Activated T-helper 2 cell treated with anti-CD3 and anti-CD28 coated beads, Interferon-gamma antibody, Interleukin-2, Interleukin-4, amounts not matched to agents 10 μg/mL and 5 μg/mL and 100 μg/mL, durations not matched to agents 14 hours and 24 hours and 36 hours (primary cell): ENCODE measurements at regions not wholly inside any gene's neighbourhood (a gene's known extent, or its start where the extent isn't known, plus 50 kb on each side); places are given as distances from the start of the nearest gene placed in this dataset.

Experiments
- DNase-seq: peaks from one replicate; pipeline ENCODE4 v3.0.0; 2021; ENCODE audit warnings: low spot score
- H3K27ac Mint-ChIP-seq: one replicate; pipeline ENCODE4 v1.8.0; 2021; ENCODE audit warnings: mixed read lengths
- H3K27me3 Mint-ChIP-seq: one replicate; pipeline ENCODE4 v1.8.0; 2021; ENCODE audit warnings: low read depth, mixed read lengths
- H3K36me3 Mint-ChIP-seq: one replicate; pipeline ENCODE4 v1.8.0; 2021; ENCODE audit warnings: low read depth, mixed read lengths
- H3K4me1 Mint-ChIP-seq: one replicate; pipeline ENCODE4 v1.8.0; 2021; ENCODE audit warnings: low read depth, mixed read lengths
- H3K4me3 Mint-ChIP-seq: one replicate; pipeline ENCODE4 v1.8.0; 2021; ENCODE audit warnings: low read depth, mild to moderate bottlenecking, moderate library complexity, mixed read lengths
- H3K9me3 Mint-ChIP-seq: one replicate; pipeline ENCODE4 v1.8.0; 2021; ENCODE audit warnings: mixed read lengths
- intact Hi-C: fragments of 100-400 bp; cut with micrococcal nuclease; formaldehyde crosslinking; loops from one replicate; pipeline ENCODE4 v1.15.1; 2023

DNA sequence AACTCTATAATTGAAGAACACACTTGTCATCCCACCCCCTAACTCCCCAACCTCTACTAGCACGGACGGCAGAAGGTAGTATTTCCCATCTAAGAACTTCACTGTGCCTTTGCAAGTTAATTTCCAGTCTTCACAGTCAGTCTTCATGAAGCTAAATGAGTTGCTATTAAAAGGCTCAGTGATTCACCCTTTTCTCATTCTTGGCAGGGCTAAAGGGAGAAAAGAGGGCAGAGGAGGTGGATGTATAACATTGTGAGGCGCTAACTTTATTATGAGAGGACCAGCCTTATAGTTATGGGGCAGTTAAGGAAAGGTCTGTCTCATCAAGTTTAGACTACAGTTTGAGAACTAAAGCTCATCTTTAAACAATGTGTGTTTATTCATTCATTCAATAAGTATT is 161.0 kb upstream of the S100G start:
- peaks cover 7% of the 10 kb centered on the region for H3K4me1 Mint-ChIP-seq
- intact Hi-C loops, result no loop called here
- H3K27ac Mint-ChIP-seq, result no peak overlapping the region
- H3K4me3 Mint-ChIP-seq, result no peak overlapping the region
- H3K27me3 Mint-ChIP-seq, result no peaks in the 10 kb centered on the region
- DNase-seq, result no peak
- no peaks in the 10 kb centered on the region for H3K9me3 Mint-ChIP-seq
- no peaks in the 10 kb centered on the region for H3K36me3 Mint-ChIP-seq

DNA sequence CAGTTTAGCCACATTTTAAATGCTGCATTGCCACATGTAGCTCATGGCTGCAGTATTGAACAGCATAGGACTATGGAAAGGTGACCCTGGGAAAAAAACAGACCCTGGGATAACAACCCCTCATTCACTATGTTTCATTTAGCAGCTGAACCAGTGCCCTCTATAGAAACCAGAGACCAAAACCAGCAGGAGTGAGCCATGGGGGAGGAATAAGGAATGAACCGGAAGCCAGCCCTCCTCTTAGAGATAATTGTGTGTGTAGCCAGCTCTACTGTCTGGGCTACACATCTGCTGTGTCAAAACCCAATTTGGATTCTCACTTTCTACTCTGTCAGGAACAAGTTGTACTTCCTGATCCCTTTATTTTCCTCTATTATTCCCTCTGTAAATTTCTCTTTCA is 158.5 kb upstream of the S100G start:
- H3K27ac Mint-ChIP-seq, result no peak overlapping the region
- H3K9me3 Mint-ChIP-seq, result no peaks in the 10 kb centered on the region
- DNase-seq, result no peak
- no peaks in the 10 kb centered on the region for H3K27me3 Mint-ChIP-seq
- intact Hi-C loops, result no loop called here
- H3K36me3 Mint-ChIP-seq, result no peaks in the 10 kb centered on the region
- no peak overlapping the region for H3K4me3 Mint-ChIP-seq
- no peaks in the 10 kb centered on the region for H3K4me1 Mint-ChIP-seq

DNA sequence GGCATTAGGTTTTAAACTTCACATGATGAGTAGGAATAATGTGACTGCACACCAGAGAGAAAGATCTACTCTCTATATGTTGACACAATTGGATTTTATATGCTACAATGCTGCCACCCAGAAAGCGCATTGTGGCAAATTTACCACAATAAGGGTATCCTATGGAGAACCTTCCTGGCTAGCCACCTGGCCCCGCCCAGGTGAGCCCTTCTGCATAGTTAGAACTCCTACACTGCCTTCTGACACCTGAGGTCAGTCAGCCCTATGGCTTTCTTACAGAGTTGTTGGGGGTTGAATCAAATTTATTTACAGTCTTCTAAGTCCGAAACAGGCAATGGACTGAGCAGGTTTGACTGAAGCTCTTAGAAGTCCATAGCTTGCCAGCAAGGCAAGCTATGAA is 153.8 kb upstream of the S100G start:
- no peaks in the 10 kb centered on the region for H3K9me3 Mint-ChIP-seq
- no peak overlapping the region for H3K27ac Mint-ChIP-seq
- H3K36me3 Mint-ChIP-seq, result no peaks in the 10 kb centered on the region
- intact Hi-C loops, result no loop called here
- H3K4me1 Mint-ChIP-seq, result no peaks in the 10 kb centered on the region
- H3K4me3 Mint-ChIP-seq, result no peak overlapping the region
- no peaks in the 10 kb centered on the region for H3K27me3 Mint-ChIP-seq
- DNase-seq, result no peak

DNA sequence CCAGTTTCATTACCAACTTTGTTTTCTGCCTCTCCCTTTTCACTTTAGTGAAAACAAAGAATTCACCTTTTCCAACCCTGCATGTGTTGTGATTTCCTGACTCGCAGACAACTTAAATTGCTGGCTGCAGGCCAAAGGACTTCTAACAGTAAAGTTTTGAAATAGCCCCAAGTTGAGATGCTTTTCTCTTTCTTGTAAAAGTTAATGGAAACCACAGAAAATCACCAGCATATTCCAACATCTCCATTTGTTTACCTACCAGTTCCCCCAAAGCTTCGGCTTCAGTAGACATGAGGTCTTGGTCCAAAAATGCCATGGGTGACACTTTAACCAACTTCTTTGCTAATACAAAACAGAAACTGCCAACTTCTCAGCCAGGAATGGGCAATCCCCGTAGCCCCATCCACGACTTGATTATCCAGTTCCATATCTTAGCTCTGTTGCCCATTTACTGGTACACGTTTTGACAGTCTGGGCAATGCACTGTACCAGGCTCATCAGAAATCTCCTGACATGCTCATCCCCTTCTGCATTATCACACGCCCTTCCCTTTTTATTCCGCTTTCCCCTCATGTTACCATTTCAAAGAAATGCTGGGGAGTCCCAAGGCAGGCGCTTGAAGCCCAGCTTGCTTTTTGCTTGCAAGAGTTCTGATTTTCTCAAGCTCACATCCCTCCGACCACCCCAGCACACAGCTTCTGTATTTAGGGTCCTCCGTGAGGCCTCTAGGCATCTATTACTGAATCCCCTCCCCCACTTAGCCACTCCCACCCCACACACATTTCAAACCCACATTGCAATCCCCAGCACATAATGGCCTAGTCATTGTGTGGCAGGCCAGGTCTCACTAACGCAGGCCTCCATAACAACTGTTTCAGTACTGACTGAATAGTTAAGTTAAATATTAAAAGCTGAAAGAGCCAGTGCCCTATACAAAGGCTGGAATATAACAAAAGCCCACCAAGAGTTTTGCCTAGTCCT is 137.9 kb upstream of the S100G start:
- Mint-ChIP-seq H3K4me1 (no peaks in the 10 kb centered on the region), H3K36me3 (no peaks in the 10 kb centered on the region), H3K4me3 (no peak overlapping the region), H3K27me3 (no peaks in the 10 kb centered on the region), H3K27ac (no peak overlapping the region), H3K9me3 (no peaks in the 10 kb centered on the region)
- intact Hi-C loops, result no loop called here
- DNase-seq, result no peak

DNA sequence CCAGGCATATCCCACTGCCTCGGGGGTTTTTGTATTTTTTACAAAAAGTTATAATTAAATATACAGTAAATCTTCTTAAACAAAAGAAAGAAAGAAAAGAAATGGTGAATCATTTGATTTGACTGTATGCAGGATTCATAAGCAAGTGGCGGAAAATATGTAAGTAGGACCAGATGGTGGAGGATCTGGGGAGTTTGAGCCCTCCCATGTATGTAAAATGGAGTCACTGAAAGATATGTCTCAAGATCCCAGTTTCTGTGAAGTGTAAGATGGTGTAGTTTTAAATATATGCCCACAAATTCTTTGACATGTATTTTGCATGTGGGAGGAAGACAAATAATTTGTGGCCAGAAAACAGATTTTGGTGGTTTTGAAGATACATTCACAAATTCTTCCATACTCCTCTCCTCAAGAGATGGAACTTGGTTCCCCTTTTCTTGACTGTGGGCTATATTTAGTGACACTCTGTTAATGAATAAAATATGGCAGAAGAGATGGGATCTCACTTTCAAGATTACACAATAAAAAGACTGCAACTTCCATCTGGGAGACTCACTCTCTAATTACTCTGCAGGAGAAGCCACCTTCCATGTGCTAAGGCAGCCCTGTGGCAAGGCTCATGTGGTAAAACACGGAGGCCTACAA is 133.6 kb upstream of the S100G start:
- no peaks in the 10 kb centered on the region for H3K36me3 Mint-ChIP-seq
- no peak overlapping the region for H3K27ac Mint-ChIP-seq
- intact Hi-C loops, result no loop called here
- no peaks in the 10 kb centered on the region for H3K27me3 Mint-ChIP-seq
- DNase-seq, result no peak
- no peaks in the 10 kb centered on the region for H3K9me3 Mint-ChIP-seq
- no peaks in the 10 kb centered on the region for H3K4me1 Mint-ChIP-seq
- no peak overlapping the region for H3K4me3 Mint-ChIP-seq

DNA sequence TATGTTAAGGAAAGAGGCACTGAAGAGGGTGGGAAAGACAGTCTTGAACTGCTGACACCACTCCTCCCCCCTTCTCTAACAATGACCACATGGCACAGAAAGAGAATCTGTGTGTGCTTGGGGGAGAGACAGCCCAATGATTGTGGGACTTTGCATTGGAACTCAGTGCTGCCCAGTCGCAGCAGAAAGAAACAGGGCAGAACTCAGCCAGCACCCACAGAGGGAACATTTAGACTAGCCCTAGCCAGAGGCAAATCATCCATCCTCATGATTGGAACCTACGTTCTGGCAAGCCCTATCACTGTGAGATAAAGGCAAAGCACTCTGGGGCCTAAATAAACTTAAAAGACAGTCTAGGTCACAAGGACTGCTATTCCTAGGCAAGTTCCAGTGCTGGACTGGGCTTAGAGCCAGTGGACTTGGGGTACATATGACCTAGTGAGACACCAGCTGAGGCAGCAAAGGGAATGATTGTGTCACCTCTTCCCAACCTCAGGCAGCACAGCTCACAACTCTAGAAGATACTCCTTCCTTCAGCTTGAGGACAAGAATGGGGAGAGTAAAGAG is 132.8 kb upstream of the S100G start:
- Mint-ChIP-seq H3K4me1 (no peaks in the 10 kb centered on the region), H3K36me3 (no peaks in the 10 kb centered on the region), H3K9me3 (no peaks in the 10 kb centered on the region), H3K4me3 (no peak overlapping the region), H3K27me3 (no peaks in the 10 kb centered on the region), H3K27ac (no peak overlapping the region)
- no peak for DNase-seq
- intact Hi-C loops, result no loop called here

DNA sequence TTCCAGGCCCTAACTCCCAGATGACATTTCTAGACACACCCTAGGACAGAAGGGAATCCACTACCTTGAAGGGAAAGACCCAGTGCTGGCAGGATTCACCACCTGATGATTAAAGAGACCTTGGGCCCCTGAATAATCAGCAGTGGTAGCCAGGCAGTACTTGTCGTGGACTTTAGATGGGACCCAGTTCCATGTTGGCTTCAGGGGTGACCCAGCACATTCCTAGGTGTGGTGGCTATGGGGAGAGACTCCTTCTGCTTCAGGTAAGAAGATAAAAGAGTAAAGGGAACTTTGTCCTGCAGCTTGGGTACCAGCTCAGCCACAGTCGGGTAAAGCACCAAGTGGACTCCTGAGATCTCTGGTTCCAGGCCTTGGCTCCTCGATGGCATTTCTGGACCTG is 131.8 kb upstream of the S100G start:
- Mint-ChIP-seq H3K27ac (no peak overlapping the region), H3K4me1 (no peaks in the 10 kb centered on the region), H3K36me3 (no peaks in the 10 kb centered on the region), H3K27me3 (no peaks in the 10 kb centered on the region), H3K9me3 (no peaks in the 10 kb centered on the region), H3K4me3 (no peak overlapping the region)
- intact Hi-C loops, result no loop called here
- DNase-seq, result no peak

DNA sequence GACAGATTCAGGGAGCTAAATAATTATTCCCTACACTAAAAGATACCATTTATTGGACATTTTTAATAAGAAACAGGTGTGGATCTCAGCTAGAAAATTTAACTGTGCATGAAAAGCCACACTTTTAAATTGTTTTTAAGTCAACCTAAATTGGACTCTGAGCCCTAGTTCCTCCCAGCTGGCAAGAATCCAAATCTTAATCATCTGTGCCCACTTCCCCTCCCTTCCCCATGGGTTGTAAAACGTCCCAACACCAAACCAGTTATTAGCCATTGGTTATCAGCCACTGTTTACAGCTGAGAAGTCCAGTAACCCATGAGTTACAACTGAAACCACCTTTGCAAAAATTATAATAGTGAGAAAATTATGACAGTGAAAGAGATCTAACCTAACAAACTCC is 125.6 kb upstream of the S100G start:
- no peak for DNase-seq
- no peak overlapping the region for H3K4me3 Mint-ChIP-seq
- H3K36me3 Mint-ChIP-seq, result no peaks in the 10 kb centered on the region
- peaks cover 23% of the 10 kb centered on the region for H3K9me3 Mint-ChIP-seq
- no peaks in the 10 kb centered on the region for H3K27me3 Mint-ChIP-seq
- no peak overlapping the region for H3K27ac Mint-ChIP-seq
- peaks cover 11% of the 10 kb centered on the region for H3K4me1 Mint-ChIP-seq
- intact Hi-C loops, result no loop called here

DNA sequence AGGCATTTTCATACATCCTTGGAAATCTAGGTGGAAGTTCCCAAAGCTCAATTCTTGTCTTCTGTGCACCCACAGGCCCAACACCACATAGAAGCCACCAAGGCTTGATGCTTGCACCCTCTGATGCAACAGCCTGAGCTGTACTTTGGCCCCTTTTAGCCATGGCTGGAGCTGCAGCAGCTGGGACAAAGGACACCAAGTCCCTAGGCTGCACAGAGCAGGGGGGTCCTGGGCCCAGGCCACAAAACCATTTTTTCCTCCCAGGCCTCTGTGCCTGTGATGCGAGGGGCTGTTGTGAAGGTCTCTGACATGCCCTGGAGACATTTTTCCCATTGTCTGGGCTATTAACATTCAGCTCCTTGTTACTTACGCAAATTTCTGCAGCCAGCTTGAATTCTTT is 124.0 kb upstream of the S100G start:
- Mint-ChIP-seq H3K36me3 (no peaks in the 10 kb centered on the region), H3K27me3 (no peaks in the 10 kb centered on the region), H3K4me1 (peaks cover 11% of the 10 kb centered on the region), H3K4me3 (no peak overlapping the region), H3K9me3 (peaks cover 27% of the 10 kb centered on the region), H3K27ac (no peak overlapping the region)
- intact Hi-C loops, result no loop called here
- DNase-seq, result no peak

DNA sequence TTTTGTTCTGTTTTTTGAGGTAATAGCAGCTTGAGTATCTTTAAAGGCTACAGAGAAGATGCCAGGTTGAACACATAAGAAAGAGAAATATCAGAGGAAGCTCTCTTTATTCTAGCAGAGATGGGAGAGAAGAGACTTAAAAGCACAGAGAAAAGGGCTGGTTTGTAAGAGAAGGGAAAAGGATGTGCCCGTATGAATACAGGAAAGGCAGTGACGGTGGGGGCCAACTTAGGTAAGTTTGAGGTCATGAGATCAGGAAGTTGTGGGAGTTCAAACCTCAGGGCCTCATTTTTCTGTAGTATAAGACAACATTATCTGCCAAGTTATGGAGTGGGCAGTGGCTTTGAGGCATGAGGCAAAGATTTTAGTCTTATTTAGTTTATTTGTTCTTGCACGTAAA is 121.3 kb upstream of the S100G start:
- Mint-ChIP-seq H3K9me3 (peaks cover 27% of the 10 kb centered on the region), H3K27me3 (no peaks in the 10 kb centered on the region), H3K4me1 (peaks cover 11% of the 10 kb centered on the region), H3K4me3 (peak overlapping the region; percentile 14), H3K27ac (peak overlapping the region; percentile 74), H3K36me3 (no peaks in the 10 kb centered on the region)
- peak; percentile 7 for DNase-seq
- intact Hi-C loops, result no loop called here
